ENCODE measurements at regions not wholly inside any gene's neighbourhood (a gene's known extent, or its start where the extent isn't known, plus 50 kb on each side); places are given as distances from the start of the nearest gene placed in this dataset.

- TF ChIP-seq CTCF (IDR thresholded peaks at IDR 0.05) (no peak), EP300 (IDR thresholded peaks at IDR 0.05) (no peak)
These were observed 276.9 kb downstream of the RAB28 start for GRCh38 chr4:13207226-13207625.

Data from tibial nerve (tissue), 4 donors.